Right lung (tissue), 2 donors: ENCODE measurements at regions not wholly inside any gene's neighbourhood (a gene's known extent, or its start where the extent isn't known, plus 50 kb on each side); places are given as distances from the start of the nearest gene placed in this dataset.
A peak's percentile ranks its signal among the peaks of the same experiment; 100 is the strongest.
"Not testable (repeated sequence)": the region's sequence is repeated elsewhere in the genome, so short reads cannot be mapped to it uniquely, and the experiment has no call there.

Experiments used
- DNase-seq, 2 donors: peaks; one replicate each; pipeline ENCODE4 v3.0.0-alpha.2; 2013

DNA sequence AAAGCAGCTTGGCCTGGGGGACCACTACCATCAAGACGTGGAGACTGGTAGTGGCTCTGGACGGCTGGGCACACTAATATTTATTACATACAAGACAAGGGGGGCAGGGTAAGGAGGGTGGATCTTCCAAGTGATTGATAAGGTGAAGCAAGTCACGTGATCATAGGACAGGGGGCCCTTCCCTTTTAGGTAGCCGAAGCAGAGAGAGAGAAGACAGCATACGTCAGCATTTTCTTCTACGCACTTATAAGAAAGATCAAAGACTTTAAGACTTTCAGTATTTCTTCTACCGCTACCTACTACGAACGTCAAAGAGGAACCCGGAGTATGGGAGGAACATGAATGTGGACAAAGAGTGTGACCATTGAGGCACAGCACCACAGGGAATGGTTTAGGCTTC, 307.9 kb downstream of the RPIA start:
- no peak for DNase-seq

GRCh38 chr2:89000235-89000634, 308.8 kb downstream of the RPIA start:
- no peak for DNase-seq

DNA sequence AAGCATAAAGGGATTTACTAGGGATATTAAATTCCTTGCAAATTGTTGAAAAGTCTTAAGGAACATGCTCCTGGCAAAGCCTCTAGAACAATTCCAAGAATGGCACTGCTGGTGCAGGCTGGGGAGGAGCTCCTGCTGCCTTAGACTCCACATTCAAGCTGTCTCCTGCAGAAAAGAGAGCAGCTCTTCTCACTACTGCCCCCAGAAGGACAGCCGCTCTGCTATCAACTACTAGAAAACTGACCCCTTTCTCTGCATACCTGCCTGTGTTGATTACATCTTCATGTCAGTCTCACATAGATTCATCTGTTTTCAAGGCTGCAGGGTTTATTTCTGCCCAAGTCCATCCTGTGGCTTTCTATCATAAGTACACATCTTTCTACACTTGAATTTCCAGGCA, 312.8 kb downstream of the RPIA start:
- DNase-seq = not testable (repeated sequence)

DNA sequence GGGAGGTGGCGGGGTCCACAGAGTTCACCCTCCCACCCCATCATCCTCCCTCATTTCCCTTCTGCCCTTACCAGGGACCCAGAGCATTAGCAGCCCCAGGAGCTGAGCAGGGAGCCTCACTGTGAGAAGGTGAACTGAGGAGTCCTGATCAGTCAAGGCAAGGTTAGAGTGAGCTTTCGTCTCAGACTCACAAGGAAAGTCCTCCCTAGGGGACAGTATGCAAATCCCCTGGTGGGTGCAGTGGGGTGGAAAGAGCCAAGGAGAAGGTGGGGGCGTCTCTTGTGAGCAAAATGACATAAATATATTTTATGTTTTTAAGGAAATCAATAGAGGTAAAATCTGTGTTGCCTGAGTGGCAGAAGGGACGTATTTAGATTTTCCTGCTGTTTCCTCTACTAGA, 329.1 kb downstream of the RPIA start:
- not testable (repeated sequence) for DNase-seq

- peak; percentile 37 to 50 for DNase-seq
Observed at GRCh38 chr2:89026296-89026695, 334.8 kb downstream of the RPIA start.

DNA sequence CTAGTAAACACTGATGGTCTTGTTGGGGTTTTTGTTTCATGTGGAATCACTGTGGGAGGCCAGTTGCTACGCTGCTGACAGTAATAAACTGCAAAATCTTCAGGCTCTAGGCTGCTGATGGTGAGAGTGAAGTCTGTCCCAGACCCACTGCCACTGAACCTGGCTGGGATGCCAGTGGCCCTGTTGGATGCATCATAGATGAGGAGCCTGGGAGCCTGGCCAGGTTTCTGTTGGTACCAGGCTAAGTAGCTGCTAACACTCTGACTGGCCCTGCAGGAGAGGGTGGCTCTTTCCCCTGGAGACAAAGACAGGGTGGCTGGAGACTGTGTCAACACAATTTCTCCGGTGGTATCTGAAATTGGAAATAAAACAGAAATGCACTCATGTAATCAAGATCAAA, 335.6 kb downstream of the RPIA start:
- not testable (repeated sequence) for DNase-seq

DNA sequence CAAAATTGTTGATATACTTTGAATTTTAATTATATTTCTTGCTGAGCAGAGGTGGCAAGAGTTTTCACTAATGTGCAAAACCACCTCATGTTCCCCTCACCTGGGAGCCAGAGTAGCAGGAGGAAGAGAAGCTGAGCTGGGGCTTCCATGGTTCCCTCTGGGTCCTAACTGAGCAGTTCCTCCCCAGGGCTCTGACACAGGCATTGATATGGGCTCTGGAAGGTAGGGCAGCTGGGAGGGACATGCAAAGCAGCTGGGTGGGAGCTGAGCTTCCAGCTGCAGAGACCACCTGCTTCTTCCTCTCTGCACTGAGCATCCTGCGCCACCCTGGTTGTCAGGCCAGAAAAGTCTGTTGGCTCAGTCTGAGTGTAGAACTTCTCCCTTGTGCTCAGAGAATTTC, 336.1 kb downstream of the RPIA start:
- DNase-seq = not testable (repeated sequence)

- not testable (repeated sequence) for DNase-seq
Observed at GRCh38 chr2:89029257-89029656, 337.8 kb downstream of the RPIA start.

DNA sequence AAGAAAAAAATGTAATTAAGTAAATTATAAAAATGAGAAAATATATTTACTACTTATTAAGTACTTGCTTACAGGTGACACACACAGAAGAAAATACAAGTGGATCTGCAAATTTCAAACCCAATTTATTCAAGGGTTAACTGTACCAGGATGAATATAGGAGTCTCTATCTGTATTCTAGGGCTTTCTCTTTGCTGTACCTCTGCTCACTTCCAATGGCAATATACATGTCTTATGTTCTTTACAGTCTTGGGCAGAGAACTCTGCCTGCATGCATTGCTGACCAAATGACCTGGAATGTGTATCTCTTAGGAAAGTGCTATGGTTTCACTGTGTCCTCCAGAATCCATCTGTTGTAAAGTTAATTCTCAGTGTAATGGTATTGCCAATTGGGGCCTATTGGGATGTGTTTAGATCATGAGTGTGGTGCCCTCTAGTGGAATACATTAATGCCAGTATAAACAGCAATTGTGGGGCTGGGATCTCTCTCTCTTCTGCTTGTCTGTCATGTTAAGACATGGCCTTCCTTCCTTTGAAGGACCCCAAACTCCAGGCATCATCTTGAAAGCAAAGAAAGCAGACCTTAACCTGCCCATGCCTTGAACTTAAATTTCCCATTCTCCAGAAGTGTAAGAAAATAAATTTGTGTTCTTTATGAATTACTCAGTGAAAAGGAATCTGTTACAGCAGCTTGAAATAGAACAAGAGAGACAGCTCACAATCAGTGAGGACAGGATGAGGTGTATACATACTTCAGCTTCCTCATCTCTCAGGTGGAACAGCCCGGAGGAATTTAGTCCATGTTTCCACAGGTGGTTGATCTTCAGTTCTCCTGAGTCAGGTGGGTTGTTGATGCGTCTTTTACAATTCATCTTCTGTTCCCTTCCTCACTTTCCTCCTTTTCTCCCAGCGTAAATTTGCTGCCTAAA, 356.9 kb downstream of the RPIA start:
- peak in 1 of 2 donors; percentile 35 for DNase-seq

DNA sequence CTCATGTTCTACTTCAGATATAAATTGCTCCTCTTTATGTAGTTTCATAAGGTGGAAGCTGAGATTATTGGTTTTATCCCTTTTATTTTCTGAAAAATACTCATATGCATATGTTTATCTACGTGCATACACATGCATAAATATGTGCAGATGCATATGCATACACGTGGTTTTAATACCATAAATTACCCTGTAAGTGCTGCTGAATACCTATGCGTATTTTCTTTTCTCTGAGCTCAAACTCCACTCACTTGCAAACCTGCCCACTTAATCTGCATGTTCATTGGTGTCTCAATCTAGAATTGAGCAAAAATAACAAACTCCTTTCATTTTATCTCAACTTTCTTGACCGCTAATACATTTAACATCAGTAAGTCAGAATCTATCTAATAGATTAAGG, 367.1 kb downstream of the RPIA start:
- DNase-seq = not testable (repeated sequence)

- not testable (repeated sequence) for DNase-seq
Observed at GRCh38 chr2:89061174-89061573, 369.7 kb downstream of the RPIA start.

- DNase-seq = not testable (repeated sequence)
Observed at GRCh38 chr2:89076771-89077170, 385.3 kb downstream of the RPIA start.

DNA sequence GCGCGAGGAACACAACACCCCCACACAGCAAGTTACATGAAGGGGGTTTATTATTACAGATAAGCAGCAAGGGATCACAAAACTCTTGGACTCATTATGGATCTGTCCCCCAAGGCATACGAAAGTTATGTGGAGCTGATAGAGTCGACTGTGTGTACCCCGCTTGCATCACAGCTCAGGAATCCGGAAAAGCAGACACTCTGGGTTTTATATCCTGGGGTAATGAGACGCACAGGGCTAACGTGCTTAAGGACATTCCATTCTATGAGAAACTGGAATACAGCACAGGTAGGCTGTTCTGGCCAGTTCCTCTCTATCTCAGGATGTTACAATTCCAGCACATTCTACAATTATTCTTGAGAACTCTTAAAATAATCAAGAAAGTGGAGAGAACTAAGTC, 401.4 kb downstream of the RPIA start:
- DNase-seq = not testable (repeated sequence)

GRCh38 chr2:89095060-89095459, 403.6 kb downstream of the RPIA start:
- not testable (repeated sequence) for DNase-seq

GRCh38 chr2:89102587-89102986, 411.1 kb downstream of the RPIA start:
- not testable (repeated sequence) for DNase-seq

DNA sequence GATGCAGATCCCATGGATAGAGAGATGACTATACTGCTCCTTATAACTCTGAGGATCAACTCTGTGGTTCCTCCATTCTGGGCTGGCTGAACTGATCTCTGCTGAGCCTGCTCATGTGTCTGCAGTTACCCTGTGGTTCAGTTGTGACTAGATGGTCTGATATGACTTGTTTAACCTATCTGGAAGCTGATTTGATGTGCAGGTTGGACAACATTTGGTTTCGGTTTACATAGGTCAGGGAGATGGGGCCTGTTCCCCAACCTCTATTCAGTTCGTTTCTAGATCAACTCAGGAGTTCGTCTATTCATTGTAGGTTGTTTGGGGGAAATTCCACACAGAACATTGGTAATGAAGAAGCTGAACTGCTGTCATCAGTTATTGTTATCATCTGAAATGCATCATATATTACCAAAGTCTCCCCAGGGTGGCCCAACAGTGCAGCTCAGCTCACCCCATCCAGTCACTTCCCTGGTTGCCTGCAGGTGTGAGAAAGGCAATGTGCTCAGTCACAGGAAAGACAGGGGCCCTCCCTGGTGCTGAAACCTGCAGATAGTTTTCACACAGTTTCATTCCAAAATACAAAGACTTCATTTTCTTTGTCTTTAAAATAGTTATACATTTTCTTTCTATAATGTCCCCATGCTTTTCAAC, 415.0 kb downstream of the RPIA start:
- DNase-seq = not testable (repeated sequence)

GRCh38 chr2:89112434-89112833, 421.0 kb downstream of the RPIA start:
- peak in 1 of 2 donors; percentile 5 for DNase-seq

DNA sequence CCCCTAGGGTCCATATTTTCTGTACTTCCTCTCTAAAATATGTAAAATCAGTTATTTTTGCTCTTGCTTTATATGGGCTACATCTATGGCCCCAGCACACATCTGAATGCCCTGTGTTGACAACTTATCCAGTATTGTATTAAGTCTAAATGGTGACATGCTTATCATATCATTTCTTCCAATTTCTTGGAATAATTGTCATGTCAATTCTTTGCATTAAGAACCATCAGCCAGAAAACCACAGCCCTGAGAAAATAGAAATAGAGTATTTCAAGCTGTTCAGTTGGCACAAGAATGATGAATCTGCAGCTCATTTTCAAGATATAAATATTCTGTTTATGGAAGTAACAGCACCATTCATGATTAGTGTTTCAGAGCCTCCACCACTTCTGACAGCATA, 421.8 kb downstream of the RPIA start:
- not testable (repeated sequence) for DNase-seq

GRCh38 chr2:89129440-89129839, 438.0 kb downstream of the RPIA start:
- DNase-seq = not testable (repeated sequence)

DNA sequence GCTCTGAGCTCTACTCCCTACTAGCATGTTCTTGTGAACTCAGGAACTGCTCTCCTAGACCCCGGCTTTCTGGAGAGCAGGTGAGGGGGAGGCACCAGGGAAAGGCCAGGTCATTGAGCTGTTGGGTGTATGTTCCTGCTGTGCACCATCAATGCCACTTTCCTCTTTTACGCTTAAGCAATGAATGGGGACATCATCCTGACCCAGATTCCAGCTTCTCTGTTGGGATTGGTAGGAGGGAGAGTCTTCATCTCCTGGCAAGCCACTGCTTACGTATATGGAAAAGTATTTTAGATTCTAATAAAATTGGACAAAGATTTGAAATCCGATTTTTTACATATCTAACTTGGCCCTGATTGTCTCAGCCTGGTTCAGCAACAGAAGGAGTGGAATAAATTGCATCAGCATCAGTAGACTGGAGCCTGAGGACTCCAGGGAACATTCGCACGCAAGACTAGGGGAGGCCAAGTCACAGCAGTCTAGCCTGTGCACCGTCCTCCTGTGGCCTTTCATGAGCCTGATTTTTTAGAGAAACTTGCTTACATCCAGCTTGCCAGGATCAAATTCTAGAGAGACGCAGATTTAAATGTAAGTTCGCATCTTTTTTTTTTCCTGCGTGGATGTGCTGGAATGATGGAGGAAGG, 439.3 kb downstream of the RPIA start:
- not testable (repeated sequence) for DNase-seq

DNA sequence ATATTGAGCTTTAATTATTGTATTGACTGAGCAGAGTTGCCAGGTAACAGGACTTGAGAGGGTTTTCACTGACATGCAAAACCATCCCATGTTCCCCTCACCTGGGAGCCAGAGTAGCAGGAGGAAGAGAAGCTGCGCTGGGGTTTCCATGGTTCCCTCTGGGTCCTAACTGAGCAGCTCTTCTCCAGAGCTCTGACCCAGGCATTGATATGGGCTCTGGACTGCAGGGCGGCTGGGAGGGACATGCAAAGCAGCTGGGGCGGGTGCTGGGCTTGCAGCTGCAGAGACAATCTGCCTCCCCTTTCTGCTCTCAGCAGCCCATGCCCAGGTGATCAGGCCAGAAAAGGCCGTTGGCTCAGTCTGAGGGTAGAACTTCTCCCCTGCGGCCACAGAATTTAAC, 451.5 kb downstream of the RPIA start:
- DNase-seq = not testable (repeated sequence)

DNA sequence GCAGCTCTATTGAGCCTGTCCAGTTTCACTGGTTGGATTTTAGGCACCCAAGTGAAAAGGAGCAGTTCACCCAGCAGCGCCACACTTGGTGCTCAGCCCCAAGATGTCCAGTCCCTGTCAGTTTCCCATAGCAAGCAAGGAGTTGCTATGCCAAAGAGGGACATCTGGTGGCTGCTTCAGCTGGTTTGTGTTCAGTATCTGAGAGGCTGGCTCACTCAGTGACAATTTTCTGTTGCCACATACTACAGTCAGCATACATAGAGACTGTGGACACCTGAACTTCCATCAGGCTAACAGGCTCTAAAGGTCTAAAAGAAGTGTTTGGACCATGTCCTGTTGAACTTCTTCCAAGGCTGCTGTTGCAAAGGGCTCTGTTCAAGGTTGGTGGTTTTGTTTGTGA, 453.9 kb downstream of the RPIA start:
- DNase-seq = not testable (repeated sequence)
